HCEC 1CT (cell line): ENCODE measurements at regions not wholly inside any gene's neighbourhood (a gene's known extent, or its start where the extent isn't known, plus 50 kb on each side); places are given as distances from the start of the nearest gene placed in this dataset.
"Not testable (repeated sequence)": the region's sequence is repeated elsewhere in the genome, so short reads cannot be mapped to it uniquely, and the experiment has no call there.

Source experiments
- DNase-seq: peaks from one replicate; pipeline ENCODE4 v3.0.0-alpha.2; 2017

DNA sequence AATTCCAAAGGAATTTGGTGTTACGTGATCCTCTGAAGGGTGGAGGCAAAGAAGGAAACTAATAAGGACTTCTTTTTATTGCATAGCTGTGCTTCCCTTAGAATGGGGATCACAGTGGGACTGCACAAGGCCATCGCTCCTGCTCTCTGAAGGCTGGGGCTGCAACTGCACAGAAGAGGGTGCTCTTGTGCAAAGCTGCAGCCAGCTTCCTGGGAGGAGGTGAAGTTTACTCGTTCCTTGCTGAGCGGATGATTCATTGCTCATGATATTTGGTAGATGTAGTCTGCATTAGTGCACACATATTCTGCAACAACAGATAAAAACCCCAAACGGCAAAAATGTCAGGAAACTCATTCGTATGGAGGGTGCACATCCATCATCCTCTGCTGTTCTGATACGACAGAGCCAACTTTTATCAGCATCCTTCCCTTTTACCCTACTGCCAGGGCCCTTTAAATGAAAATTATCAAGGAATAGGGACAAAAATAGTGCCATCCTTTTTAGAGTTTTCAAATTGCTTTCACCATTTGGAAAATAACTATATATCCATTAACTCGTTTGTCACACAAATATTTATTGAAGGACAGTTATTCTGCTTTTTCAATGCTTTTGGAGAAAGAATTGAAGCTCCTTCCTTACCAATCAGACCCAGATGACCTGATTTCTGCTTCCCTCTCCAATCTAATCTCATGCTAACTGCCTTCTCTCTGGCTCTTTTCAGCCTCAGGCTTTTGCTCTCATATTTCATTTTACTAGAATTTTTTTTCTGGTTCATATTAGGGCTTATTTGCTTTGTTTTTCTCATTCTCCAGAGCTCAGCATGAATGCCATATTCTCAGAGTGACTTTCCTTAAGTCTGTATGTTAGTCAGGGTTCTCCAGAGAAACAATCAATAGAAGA is 263.6 kb downstream of the DUSP10 start:
- peak; percentile 88 for DNase-seq

DNA sequence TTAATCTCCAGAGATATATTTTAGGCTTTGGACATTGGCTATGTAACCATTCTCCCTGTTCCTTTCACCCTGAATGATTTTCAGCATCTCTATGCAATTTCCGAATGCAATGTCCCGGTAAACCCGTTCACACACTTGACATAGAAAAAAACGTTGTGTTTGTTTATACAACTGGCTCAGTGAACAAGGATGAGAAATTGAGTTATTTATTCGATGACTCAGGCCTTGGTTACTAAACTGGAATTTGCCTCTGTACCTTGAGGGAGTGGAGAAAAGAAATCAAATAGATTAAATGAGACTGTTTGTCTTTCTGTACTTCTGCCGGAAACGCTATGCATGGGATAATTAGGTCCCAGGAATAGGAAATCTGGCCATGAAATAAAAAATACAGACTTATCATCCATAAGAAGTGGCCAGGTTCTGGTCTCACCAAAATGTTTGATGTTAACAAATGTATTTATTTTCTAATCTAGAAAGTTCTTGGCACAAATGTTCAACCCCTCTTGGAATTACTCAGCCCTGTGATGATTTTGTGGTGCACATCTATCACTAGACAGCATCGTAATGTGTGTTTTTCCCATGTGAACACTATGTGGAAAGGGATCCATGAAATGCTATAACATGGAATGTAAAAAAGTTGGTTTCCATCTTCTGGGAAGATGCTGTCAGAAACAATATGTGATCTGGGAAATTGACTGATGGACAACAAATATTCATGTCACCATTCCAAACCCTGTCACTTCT is 253.9 kb downstream of the DUSP10 start:
- peak; percentile 90 for DNase-seq

- DNase-seq, result no peak
These were observed 253.3 kb downstream of the DUSP10 start for GRCh38 chr1:221488550-221488949.

DNA sequence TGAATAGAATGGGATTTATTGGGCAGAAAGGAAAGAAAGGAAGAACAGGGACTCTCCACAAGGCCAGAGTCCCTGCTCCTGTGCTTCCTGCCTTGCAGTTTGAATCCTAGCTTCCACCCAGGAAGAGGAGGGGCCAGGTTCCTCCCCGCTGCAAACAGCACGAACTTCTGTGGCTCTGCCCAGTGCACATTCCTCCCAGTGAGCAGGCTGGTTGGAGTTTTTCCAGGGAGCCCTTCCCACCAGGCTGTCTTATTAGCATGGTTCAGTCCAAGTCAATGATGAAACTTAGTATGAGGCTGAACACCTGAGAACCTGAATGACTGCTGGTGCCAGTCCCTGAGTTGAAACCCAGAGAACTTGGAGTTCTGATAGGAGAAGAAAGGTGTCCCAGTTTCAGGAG is 247.2 kb downstream of the DUSP10 start:
- no peak for DNase-seq

DNA sequence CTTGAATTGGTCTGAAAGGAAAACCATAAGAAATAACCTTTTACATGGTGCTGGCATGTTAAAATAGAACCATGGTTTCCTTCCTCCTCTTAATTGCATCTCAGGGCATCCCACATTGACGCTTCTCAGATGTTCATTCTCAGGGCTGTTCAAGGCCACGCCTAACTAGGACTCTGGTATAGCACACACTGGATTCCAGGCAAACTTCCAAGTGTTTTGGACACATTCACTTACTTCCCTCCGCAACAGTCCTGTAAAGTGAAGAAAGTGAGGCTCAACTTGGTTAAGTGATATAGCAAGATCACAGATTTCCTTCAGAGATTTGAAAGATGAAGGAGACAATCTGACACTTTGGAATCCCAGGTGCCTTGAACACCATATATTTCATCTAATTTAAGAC is 244.8 kb downstream of the DUSP10 start:
- DNase-seq, result no peak

GRCh38 chr1:221503268-221503667 is 238.6 kb downstream of the DUSP10 start:
- no peak for DNase-seq

- no peak for DNase-seq
These were observed 232.1 kb downstream of the DUSP10 start for GRCh38 chr1:221509575-221510355.

DNA sequence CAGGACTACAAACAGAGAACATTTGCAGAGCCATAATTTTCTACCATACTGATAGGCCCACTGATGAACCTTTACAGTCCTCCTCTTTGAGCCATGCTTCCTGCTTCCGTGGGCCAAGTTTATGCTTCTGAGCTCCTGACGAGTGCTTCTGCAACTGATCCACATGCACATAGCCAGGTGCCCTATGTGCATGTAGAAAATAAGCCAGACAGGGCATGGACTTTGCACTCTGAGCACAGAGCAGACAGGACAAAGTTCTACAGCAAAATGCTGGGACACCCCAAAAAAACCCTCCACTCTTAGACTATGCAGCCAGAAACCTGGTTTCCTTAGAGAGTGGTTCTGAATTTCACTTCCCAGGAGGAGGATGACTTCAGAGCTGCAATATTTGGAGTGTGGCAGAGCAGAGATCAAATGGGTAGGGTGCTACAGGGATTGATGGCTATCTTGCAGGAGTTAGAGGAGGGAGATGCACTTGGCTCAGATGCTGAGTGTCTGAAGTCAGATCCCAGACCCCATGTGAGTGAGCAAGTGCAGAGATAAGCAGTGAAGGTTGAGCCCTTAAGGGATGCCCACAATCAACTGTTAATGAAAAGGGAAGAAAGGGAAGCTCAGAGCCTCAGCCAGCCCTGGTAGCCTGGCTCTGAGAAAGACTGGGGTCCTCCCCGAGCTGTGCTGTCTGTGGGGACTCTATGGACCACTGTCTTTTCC is 230.9 kb downstream of the DUSP10 start:
- DNase-seq, result no peak

DNA sequence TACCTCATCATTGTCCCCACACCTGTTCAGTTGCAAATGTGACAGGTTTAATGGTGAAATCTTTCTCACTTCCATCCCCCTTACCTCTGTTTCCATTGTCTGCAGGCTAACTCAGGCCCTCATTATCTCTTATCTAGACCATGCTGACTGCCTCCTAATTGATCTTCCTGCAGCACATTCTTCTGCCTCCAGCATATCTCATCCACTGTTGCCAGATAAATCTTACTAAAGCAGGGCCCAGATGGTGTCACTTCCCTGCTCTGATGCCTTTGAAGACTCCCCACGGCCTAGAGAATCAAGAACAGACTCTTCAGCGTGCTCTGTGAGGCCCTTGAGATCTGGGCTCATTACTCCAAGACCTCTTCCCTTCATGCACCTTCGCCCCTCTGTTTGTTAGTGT is 230.1 kb downstream of the DUSP10 start:
- DNase-seq, result no peak

DNA sequence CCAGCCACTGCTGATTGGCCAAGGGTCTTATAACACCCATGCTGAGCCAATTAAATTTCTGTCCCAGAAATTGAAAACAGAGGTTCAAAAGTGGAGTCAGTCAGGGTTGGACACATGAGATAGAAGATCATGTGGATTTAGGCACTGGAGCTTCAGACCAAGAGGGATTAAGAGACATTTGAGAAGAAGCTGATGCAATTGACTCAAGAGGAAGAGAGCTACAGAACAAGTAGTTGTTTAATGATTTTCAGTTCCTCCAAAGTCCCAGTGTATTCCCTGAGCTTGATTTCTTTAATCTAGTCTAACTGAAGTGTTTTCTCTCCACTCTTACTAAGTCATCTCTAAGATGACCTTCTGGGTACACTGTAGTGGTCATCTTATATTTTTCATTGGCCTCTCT is 227.1 kb downstream of the DUSP10 start:
- DNase-seq, result no peak

DNA sequence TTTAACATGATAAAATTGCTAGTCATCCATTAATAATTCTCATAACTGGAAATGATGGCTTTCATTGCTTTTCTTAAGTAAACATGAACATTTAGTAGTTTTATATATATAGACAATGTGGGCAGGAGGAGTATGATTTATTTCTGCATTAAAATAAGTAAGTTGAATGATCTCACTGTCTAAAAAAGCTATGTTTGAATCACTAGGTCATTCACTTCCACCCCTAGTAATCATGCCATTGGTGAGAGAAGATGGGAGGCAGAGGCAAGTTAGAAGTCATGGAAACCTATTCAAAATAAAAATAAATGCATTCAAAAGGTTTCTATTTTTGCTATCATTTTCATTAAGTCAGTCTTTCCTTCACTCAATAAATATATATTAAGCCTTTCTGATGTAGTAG is 226.4 kb downstream of the DUSP10 start:
- no peak for DNase-seq

DNA sequence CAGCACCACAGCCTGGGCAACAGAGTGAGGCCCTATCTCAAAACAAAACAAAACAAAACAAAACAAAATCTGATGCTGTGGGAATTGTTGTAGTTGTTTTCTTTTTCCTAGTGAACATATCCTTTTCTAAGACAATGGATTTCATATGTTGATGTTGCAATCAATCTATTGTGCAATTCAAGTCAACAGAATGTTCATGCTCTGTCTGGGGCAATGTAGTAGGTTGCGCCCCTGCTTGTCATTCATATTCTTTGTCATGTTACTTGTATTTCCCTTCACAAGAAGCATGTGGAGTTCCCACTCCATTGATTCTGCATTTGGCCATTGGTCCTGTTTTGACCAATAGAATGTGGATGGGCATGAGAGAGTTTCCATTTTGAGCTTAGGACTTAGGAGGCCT is 223.9 kb downstream of the DUSP10 start:
- DNase-seq, result peak; percentile 17

DNA sequence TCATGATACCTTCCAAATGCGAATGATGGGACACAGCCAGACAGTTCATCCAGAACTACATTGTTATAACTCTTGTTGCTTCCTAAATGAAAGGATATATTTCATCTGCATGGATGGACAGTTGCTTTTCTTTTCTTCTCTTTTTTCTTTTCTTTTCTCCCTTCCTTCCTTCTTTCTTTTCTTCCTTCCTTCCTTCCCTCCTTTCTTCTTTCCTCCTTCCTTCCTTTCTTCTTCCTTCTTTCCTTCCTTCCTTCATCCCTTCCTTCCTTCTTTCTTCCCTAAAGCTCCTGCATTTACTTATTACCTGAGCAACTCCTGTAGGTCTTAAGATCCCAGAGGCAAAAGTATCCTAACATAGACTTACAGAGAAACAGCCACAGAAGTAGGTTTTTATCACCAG is 221.6 kb downstream of the DUSP10 start:
- no peak for DNase-seq

DNA sequence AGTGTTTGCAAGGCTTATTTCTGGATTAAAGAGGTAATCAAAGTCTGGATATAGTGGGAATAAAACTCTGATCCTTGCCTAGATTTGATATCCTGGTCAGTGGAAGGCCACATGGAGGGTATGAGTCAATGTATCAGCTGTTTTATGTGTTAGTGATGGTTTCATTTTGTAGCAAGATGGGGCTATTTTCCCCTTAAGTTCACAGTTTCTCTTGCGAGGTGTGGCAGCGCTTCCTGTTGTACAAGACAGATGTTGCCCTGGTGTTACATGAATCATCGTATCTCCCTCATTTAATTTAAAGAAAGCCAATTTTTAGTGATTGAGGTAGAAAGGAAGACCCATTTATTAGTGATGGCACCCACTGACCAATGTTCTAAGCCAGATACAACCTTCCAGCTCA is 220.2 kb downstream of the DUSP10 start:
- no peak for DNase-seq

GRCh38 chr1:221522529-221522940 is 219.4 kb downstream of the DUSP10 start:
- DNase-seq, result no peak

GRCh38 chr1:221525749-221526148 is 216.1 kb downstream of the DUSP10 start:
- no peak for DNase-seq

DNA sequence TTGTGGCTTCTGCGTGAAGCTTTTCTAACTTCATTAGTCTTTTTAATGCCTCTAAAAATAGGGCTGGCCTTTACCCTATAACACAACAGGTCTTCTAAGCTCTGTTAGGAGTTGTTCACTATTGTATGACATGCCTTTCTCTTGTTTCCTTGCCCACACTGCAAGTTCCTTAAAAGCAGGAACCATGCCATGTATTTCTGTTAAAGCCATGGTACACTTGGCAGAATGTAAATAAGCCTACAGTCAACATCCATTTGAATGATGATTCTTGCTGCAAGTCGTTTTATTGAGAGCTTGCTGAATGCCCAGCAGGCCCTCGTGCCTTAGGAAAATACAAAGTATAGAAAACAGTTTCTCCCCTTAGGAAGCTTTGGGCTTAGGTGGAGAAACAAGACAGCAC is 214.6 kb downstream of the DUSP10 start:
- DNase-seq, result no peak

DNA sequence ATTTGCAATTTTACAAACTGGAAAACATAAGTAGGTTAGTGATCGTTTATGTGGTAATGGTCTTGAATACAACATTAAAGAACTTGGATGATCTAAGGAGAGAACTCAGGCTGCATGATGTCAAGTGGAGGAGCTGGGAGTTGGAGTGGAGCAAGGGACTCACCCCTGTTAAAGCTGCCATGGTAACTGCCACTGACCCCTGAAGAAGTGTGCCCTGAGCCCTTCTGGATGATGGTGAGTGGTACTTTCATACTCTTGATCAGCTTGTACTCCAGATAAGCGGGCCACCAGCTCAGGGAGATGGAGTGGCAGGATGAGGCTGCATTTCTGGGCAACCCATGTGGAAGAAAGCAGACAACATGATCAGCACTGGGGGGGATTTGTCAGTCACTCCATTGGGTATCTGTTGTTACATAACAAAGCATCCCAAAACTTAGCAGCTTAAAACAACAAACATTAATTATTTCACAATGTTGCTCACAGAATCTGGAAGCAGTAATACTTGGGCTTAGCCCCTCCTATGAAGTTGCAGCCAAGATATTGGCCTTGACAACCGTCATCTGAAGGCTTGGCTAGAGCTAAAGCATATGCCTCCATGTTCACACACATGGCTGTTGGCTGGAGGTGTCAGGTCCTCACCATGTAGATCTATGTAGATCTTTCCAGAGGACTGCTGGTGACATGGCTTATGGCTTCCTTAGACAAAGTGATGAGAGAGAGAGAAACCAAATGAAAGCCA is 213.8 kb downstream of the DUSP10 start:
- no peak for DNase-seq

- DNase-seq, result not testable (repeated sequence)
These were observed 211.7 kb downstream of the DUSP10 start for GRCh38 chr1:221530159-221530558.

- no peak for DNase-seq
These were observed 211.1 kb downstream of the DUSP10 start for GRCh38 chr1:221530791-221531190.

DNA sequence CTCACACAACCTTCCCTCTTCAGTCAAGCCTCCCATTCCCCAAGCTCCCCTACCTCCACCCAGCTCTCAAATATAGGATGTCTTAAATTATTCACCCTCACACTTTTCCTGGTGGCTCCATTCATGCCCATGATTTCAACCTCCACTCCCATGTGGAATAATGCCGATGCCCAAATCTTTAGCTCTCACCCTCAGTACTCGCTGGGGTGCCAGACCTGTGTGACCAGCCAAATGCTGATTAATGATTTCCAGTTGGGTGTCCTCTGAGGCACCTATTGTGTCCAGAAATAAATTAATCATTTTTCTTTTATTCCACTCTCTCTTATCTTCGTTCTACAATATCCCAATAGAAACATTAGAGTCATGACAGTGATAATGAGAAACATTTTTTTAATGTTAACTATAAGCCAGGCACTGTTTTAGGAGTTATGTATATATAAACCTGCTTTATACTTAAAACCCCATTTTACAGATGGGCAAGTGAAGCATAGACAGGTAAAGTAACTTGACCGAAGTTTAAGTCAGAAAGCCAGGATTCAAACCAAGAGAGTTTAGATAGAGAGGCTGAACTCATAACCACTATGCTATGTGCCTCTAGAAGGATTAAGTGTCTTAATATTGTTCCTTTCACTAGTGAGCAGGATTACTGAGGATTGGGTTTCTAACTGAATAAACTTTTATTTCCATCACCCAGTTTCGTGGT is 209.7 kb downstream of the DUSP10 start:
- no peak for DNase-seq
